ENCODE measurements at regions not wholly inside any gene's neighbourhood (a gene's known extent, or its start where the extent isn't known, plus 50 kb on each side); places are given as distances from the start of the nearest gene placed in this dataset.

DNA sequence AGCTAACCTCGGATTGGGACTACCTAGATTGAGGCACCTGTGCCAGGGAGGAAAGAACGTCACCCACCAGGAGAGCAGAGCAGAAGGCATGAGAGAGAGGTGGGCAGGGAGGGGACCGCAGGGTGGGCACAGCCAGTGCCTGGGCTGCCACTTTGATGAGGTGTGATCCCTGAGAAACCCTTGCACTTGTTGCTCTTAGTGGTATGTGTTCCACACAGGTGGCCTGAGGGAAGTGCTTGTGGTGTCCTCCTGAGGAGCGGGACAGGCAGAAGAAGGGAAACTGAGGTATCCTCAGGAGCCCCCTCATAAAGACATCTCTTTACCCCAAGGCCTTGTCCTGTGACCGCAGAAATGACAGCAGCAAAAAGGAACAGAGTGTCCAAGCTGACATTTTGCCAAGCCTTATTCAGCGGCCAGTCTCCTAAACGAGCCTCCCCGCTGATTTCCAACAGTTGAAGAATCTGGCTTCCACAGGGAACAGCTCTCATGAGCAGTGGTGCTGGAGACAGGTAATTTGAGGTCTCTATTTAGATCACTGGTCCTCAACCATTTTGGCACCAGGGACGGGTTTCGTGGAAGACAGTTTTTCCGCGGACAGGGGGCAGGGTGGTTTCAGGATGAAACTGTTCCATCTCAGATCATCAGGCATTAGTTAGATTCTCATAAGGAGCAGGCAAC, 82.4 kb downstream of the FOXD1 start (continued):
- TF ChIP-seq ZNF462 (CRISPR knock-in tag; IDR thresholded peaks at IDR 0.05) (no peak), EZH2phosphoT487 (IDR thresholded peaks at IDR 0.05; ENCODE audit: unreplicated experiment) (no peak), NANOG (IDR thresholded peaks at IDR 0.05; ENCODE audit: borderline replicate concordance) (no peak), ZNF331 (CRISPR knock-in tag; IDR thresholded peaks at IDR 0.05; ENCODE audit: low read depth) (no peak)

DNA sequence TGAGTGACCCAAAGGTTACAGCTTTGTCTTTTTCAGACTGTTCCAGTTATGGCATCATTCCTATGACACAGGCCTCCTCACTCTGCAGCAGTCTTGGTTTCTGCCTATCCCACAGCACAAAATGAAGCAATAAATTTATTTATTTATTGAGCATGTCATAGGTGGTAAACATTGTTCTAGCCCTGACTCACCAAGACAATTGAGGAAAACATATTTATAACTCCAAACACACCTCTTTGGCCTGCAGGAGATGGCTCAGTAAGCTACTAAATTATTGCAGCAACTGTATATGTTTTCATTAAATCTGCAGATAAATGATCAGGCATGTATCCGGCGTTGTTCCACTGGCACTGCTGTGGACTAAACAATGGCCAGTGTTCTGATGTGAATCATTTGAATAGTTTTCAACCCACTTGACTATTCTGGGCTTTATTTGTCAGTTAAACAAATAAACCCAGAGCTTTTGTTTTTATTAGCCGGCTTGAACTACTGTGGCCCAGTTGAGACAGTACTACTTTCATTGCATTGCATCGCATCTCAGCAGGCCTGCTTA, 83.2 kb downstream of the FOXD1 start:
- Histone ChIP-seq H3K36me3 (ENCODE audit: insufficient read depth) (no peaks in the 10 kb centered on the region), H4K20me1 (replicated peaks; ENCODE audit: insufficient read depth) (no peaks in the 10 kb centered on the region), H2AFZ (no peak overlapping the region), H3F3A (replicated peaks; ENCODE audit: low read depth) (no peaks in the 10 kb centered on the region), H3K4me3 (no peak overlapping the region), H3K27ac (ENCODE audit: low read depth) (no peak overlapping the region), H3K27me3 (ENCODE audit: insufficient read depth) (no peaks in the 10 kb centered on the region), H3K4me2 (no peak overlapping the region), H3K4me1 (ENCODE audit: insufficient read depth) (no peaks in the 10 kb centered on the region; the same call in 1 of the 2 replicates), H3K9me2 (ENCODE audit: insufficient read depth) (no peaks in the 10 kb centered on the region; the same call in none of the 2 replicates), H3K79me2 (replicated peaks; ENCODE audit: insufficient read depth) (no peaks in the 10 kb centered on the region)
- H3K4me3 Mint-ChIP-seq, result no peak overlapping the region
- DNase-seq (ENCODE audit: low spot score), result no peak
- no peak overlapping the region for H3K27ac Mint-ChIP-seq
- no peaks in the 10 kb centered on the region for H3K36me3 Mint-ChIP-seq (ENCODE audit: low read depth)
- no peaks in the 10 kb centered on the region for H3K27me3 Mint-ChIP-seq (ENCODE audit: insufficient read depth, low read depth, poor library complexity)
- H3K9me3 Mint-ChIP-seq, result no peaks in the 10 kb centered on the region
- peaks cover 4% of the 10 kb centered on the region for H3K4me1 Mint-ChIP-seq
- TF ChIP-seq EZH2 (IDR thresholded peaks at IDR 0.05; ENCODE audit: low read depth, unreplicated experiment) (no peak), STAT1 (IDR thresholded peaks at IDR 0.05; ENCODE audit: unreplicated experiment) (no peak), POLR2AphosphoS5 (IDR thresholded peaks at IDR 0.05; ENCODE audit: low read depth) (no peak), CREB1 (CRISPR knock-in tag; IDR thresholded peaks at IDR 0.05; ENCODE audit: low read depth) (no peak), CTCF (conservative IDR thresholded peaks at IDR 0.05; ENCODE audit: low read depth in 2 of 2) (no peak), ZNF331 (CRISPR knock-in tag; IDR thresholded peaks at IDR 0.05; ENCODE audit: low read depth) (no peak), JUNB (IDR thresholded peaks at IDR 0.05; ENCODE audit: unreplicated experiment) (no peak)
- TF ChIP-seq, protein P1, sequence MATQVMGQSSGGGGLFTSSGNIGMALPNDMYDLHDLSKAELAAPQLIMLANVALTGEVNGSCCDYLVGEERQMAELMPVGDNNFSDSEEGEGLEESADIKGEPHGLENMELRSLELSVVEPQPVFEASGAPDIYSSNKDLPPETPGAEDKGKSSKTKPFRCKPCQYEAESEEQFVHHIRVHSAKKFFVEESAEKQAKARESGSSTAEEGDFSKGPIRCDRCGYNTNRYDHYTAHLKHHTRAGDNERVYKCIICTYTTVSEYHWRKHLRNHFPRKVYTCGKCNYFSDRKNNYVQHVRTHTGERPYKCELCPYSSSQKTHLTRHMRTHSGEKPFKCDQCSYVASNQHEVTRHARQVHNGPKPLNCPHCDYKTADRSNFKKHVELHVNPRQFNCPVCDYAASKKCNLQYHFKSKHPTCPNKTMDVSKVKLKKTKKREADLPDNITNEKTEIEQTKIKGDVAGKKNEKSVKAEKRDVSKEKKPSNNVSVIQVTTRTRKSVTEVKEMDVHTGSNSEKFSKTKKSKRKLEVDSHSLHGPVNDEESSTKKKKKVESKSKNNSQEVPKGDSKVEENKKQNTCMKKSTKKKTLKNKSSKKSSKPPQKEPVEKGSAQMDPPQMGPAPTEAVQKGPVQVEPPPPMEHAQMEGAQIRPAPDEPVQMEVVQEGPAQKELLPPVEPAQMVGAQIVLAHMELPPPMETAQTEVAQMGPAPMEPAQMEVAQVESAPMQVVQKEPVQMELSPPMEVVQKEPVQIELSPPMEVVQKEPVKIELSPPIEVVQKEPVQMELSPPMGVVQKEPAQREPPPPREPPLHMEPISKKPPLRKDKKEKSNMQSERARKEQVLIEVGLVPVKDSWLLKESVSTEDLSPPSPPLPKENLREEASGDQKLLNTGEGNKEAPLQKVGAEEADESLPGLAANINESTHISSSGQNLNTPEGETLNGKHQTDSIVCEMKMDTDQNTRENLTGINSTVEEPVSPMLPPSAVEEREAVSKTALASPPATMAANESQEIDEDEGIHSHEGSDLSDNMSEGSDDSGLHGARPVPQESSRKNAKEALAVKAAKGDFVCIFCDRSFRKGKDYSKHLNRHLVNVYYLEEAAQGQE (IDR thresholded peaks at IDR 0.05; ENCODE audit: unreplicated experiment), result no peak
- ATAC-seq, result no peak
